Endothelial cell of hepatic sinusoid (primary cell): ENCODE measurements at regions not wholly inside any gene's neighbourhood (a gene's known extent, or its start where the extent isn't known, plus 50 kb on each side); places are given as distances from the start of the nearest gene placed in this dataset.

ENCODE experiments used
- in situ Hi-C: cut with HindIII; loops from 2 replicates; pipeline ENCODE4 v1.10.0; 2017; ENCODE audit warnings: low sequenced_read_pairs

GRCh38 chr3:30535525-30535924 is 70.9 kb upstream of the TGFBR2 start:
- in situ Hi-C loops: no loop called here

- in situ Hi-C loops: no loop called here
Observed at GRCh38 chr3:30538791-30539190, 67.6 kb upstream of the TGFBR2 start.

DNA sequence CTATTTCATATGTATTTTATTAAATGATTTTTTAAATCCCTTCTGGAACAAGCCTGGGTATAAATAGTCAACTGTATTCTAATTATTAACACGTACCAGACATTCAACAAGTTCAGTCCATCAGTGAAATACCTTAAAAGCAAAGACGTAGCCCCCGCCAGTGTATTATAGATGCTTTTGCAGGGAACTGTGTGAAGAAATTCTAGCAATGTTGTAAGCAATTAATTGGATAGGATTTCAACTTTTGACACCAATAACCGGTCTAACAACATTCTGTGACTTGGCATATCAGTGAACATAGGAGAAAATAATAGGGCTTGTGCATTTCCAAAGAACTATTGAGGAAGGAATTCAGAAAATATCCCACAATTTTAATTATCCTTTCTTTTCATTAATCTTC is 67.2 kb upstream of the TGFBR2 start:
- in situ Hi-C loops: no loop called here

DNA sequence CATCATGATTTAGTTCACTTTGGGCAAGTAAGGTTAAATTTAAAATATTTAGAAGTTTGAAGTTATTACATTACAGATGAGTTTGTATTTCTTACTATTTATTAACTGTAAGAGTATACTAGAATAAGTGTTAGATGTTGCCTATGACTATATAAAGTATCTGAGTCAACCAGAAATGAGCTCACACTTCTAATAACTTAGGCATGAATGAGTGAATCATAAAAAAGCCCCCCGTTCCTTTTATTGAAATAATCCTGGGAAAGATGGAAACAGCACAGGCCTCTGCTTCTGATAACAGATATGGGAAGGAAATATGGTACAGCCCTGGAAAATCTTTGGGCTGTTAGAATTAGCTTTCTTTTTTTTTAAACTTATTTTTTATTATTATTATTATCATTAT is 66.6 kb upstream of the TGFBR2 start:
- in situ Hi-C loops: loop anchor here (5.0 kb wide), 1 partner anchor 97 kb away; no protein-coding TSS in a partner anchor

DNA sequence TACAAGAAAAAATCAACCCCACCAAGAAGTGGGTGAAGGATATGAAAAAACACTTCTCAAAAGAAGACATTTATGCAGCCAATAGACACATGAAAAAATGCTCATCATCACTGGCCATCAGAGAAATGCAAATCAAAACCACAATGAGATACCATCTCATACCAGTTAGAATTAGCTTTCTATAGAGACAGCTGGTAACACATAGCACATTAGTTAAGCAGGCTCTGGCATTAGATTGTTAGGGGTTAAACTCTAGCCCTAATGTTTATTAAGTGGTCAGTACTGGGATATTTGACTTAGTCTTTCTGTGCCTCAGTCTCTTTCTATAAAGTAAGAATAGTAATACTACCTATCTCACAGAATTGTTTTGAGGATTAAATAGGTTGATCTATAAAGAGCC is 65.2 kb upstream of the TGFBR2 start:
- in situ Hi-C loops: loop anchor here (5.0 kb wide), 1 partner anchor 99 kb away; no protein-coding TSS in a partner anchor

- in situ Hi-C loops: loop anchor here (5.0 kb wide), 1 partner anchor 101 kb away; no protein-coding TSS in a partner anchor
Observed at GRCh38 chr3:30542897-30543296, 63.5 kb upstream of the TGFBR2 start.

DNA sequence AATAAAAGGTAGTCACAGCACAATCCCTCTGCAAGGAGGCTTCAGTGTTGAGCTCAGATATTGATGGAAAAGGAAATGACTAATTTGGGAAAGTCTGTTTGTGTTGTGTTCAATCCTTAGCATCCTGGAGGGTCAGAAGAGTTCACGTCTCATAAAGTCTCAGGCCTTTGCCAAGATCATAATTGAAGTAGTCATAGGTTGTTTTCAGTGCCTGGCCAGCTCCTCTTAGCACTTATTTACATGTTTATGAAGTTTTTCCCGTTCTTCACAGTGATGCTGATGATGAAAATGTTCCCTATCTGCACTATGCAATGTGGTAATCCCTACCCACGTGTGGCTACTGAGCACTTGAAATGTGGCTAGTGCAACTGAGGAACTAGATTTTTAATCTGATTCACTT is 61.6 kb upstream of the TGFBR2 start:
- in situ Hi-C loops: loop anchor here (5.0 kb wide), 1 partner anchor 103 kb away; no protein-coding TSS in a partner anchor

DNA sequence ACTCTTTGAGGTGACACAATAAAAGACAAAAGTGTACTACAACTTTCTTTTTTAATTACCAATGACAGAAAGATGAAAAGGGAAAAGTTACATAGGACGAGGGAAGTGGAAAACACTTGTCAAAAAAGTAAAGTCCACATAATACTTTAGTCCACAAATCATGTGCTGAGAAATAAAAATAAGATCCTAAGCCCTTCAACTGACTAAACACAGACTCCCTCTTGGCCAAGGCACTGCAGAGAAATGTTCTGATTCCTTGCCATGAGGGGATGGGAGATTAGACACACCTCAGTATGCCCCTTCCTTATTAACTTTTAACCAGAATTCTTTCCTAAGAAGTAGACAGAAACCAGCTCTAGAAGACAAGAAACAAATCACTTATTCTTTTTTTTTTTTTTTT is 59.5 kb upstream of the TGFBR2 start:
- in situ Hi-C loops: no loop called here

DNA sequence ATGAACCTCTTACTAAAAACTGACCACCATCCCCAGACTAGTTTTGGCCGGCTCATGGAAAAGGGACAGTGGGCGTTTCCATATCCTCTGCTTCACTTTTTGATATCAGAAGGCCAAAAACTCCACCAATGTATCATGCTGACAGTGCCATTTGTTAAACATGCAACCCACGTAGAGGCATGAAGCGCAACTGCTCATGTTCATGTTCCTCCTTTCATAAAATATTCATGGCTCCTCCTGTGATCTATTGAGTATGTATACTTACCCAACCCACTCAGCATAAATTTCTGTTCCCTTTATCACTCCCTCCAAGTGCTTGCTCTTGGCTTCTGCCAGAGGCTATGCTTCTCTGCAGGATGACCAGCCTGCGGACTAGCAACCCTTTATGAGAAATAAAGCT is 58.7 kb upstream of the TGFBR2 start:
- in situ Hi-C loops: no loop called here

DNA sequence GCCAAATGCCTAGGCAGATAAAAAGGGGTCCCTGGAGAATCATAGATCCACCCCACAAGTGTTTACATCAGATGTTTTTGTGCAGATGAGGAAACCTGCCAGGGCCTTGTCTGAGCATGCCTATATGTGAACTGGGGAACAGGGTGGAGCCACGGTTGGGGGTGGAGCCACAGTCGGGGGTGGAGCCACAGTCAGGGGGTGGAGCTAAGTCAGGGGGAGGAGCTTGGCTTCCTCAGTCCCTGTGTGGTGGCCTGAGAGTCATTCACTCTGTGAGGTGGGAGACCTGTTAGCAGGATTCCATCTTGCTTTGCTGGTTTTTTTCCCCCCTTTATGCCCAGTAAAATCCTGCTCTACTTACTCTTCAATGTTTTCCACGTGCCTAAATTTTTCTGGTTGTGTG is 57.8 kb upstream of the TGFBR2 start:
- in situ Hi-C loops: no loop called here

- in situ Hi-C loops: no loop called here
Observed at GRCh38 chr3:30549600-30549999, 56.8 kb upstream of the TGFBR2 start.

GRCh38 chr3:30550246-30550645 is 56.2 kb upstream of the TGFBR2 start:
- in situ Hi-C loops: no loop called here

DNA sequence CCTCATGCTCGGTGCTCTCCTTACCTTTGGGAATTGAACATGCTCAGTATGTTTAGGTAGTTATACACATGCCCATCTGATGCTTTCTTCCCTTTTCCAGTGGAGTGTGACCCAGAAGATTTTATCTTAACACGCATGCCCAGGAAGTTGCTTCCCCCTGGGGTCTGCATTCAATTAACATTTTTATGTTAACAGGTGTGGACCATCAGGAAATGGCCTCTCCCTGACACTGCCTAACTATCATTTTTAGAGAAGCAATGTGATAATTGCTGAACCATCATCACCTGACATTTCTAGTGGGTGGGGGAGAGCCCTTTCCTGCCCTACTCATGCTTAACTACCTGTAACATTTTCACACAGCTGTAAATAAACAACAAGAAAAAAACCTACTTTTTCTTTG is 55.1 kb upstream of the TGFBR2 start:
- in situ Hi-C loops: no loop called here

GRCh38 chr3:30551927-30552326 is 54.5 kb upstream of the TGFBR2 start:
- in situ Hi-C loops: no loop called here

- in situ Hi-C loops: no loop called here
Observed at GRCh38 chr3:30553641-30554316, 52.6 kb upstream of the TGFBR2 start.

GRCh38 chr3:30554317-30554690 is 52.1 kb upstream of the TGFBR2 start:
- in situ Hi-C loops: no loop called here

DNA sequence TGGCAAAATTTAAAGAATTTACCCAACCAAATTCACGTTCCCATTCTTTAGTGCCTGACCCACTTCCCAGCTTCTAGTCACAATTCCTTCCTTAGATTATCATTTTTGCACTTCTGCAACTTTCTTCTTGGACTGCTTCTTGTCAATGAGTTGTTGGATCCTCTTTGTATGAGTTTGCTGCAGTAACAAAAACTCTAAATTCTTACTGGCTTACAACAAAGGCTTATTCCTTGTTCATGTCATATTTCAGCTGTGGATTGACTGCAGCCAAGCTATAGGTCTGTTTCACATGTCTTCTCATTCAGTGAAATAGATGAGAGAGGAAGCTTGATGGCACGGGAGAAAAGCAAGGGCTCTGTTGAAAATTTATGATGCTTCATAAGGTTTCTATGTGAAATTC is 50.4 kb upstream of the TGFBR2 start:
- in situ Hi-C loops: loop anchor here (5.0 kb wide), 1 partner anchor 44 kb away; no protein-coding TSS in a partner anchor
